ENCODE measurements at regions not wholly inside any gene's neighbourhood (a gene's known extent, or its start where the extent isn't known, plus 50 kb on each side); places are given as distances from the start of the nearest gene placed in this dataset.
"Not testable (repeated sequence)": the region's sequence is repeated elsewhere in the genome, so short reads cannot be mapped to it uniquely, and the experiment has no call there.

- H2AFZ ChIP-seq (ENCODE audit: low read length); H3K4me3 ChIP-seq (ENCODE audit: insufficient read depth, low read length); DNase-seq (ENCODE audit: insufficient read length, low spot score, missing footprints); H3K27ac ChIP-seq (ENCODE audit: low read depth, low read length); H4K20me1 ChIP-seq (ENCODE audit: insufficient read depth, low read length); H3K4me1 ChIP-seq (ENCODE audit: insufficient read depth, low read length); H3K79me2 ChIP-seq (ENCODE audit: insufficient read depth, low read length); H3K27me3 ChIP-seq (ENCODE audit: insufficient read depth, low read length); H3K4me2 ChIP-seq (ENCODE audit: insufficient read depth, low read length); H3K36me3 ChIP-seq (ENCODE audit: insufficient read depth, low read length); H3K9me3 ChIP-seq (ENCODE audit: low read depth, low read length): not testable (repeated sequence)
These were observed 92.5 kb upstream of the CSRP2 start for GRCh38 chr12:76971216-76971879.

- DNase-seq (ENCODE audit: insufficient read length, low spot score, missing footprints): peak; percentile 47
- no peak overlapping the region for H3K4me3 ChIP-seq (ENCODE audit: insufficient read depth, low read length)
These were observed 88.5 kb upstream of the CSRP2 start for GRCh38 chr12:76967181-76967885.

GRCh38 chr12:76964784-76965571 lies 86.2 kb upstream of the CSRP2 start:
- Histone ChIP-seq H2AFZ (ENCODE audit: low read length) (no peak overlapping the region), H3K9me3 (ENCODE audit: low read depth, low read length) (no peaks in the 10 kb centered on the region), H3K79me2 (ENCODE audit: insufficient read depth, low read length) (no peaks in the 10 kb centered on the region), H3K27ac (ENCODE audit: low read depth, low read length) (no peak overlapping the region), H3K4me1 (ENCODE audit: insufficient read depth, low read length) (no peaks in the 10 kb centered on the region), H3K4me2 (ENCODE audit: insufficient read depth, low read length) (no peak overlapping the region), H4K20me1 (ENCODE audit: insufficient read depth, low read length) (no peaks in the 10 kb centered on the region), H3K4me3 (ENCODE audit: insufficient read depth, low read length) (no peak overlapping the region), H3K27me3 (ENCODE audit: insufficient read depth, low read length) (peaks cover 10% of the 10 kb centered on the region), H3K36me3 (ENCODE audit: insufficient read depth, low read length) (no peaks in the 10 kb centered on the region)
- TF ChIP-seq CTCF (IDR thresholded peaks at IDR 0.05; ENCODE audit: extremely low read depth, low read depth, low read length): no peak
- DNase-seq (ENCODE audit: insufficient read length, low spot score, missing footprints): peak; percentile 64

More at GRCh38 chr12:76967181-76967885, 88.5 kb upstream of the CSRP2 start:
- no peak overlapping the region for H3K4me2 ChIP-seq (ENCODE audit: insufficient read depth, low read length)
- H3K79me2 ChIP-seq (ENCODE audit: insufficient read depth, low read length): no peaks in the 10 kb centered on the region
- no peak for TF ChIP-seq CTCF (IDR thresholded peaks at IDR 0.05; ENCODE audit: extremely low read depth, low read depth, low read length)
- no peaks in the 10 kb centered on the region for H3K36me3 ChIP-seq (ENCODE audit: insufficient read depth, low read length)
- H3K27me3 ChIP-seq (ENCODE audit: insufficient read depth, low read length): peaks cover 10% of the 10 kb centered on the region
- no peak overlapping the region for H3K27ac ChIP-seq (ENCODE audit: low read depth, low read length)
- H4K20me1 ChIP-seq (ENCODE audit: insufficient read depth, low read length): no peaks in the 10 kb centered on the region
- peak overlapping the region; percentile 45 for H2AFZ ChIP-seq (ENCODE audit: low read length)
- no peaks in the 10 kb centered on the region for H3K9me3 ChIP-seq (ENCODE audit: low read depth, low read length)
- H3K4me1 ChIP-seq (ENCODE audit: insufficient read depth, low read length): no peaks in the 10 kb centered on the region

- H3K4me3 ChIP-seq (ENCODE audit: insufficient read depth, low read length): no peak overlapping the region
- H2AFZ ChIP-seq (ENCODE audit: low read length): no peak overlapping the region
- no peak overlapping the region for H3K27ac ChIP-seq (ENCODE audit: low read depth, low read length)
- no peaks in the 10 kb centered on the region for H3K79me2 ChIP-seq (ENCODE audit: insufficient read depth, low read length)
- peaks cover 10% of the 10 kb centered on the region for H3K27me3 ChIP-seq (ENCODE audit: insufficient read depth, low read length)
- H3K4me1 ChIP-seq (ENCODE audit: insufficient read depth, low read length): no peaks in the 10 kb centered on the region
- H3K36me3 ChIP-seq (ENCODE audit: insufficient read depth, low read length): no peaks in the 10 kb centered on the region
- no peak for DNase-seq (ENCODE audit: insufficient read length, low spot score, missing footprints)
- no peaks in the 10 kb centered on the region for H4K20me1 ChIP-seq (ENCODE audit: insufficient read depth, low read length)
- no peak overlapping the region for H3K4me2 ChIP-seq (ENCODE audit: insufficient read depth, low read length)
- no peak for TF ChIP-seq CTCF (IDR thresholded peaks at IDR 0.05; ENCODE audit: extremely low read depth, low read depth, low read length)
- H3K9me3 ChIP-seq (ENCODE audit: low read depth, low read length): no peaks in the 10 kb centered on the region
These were observed 83.3 kb upstream of the CSRP2 start for GRCh38 chr12:76962099-76962498.

Measured in osteoblast (primary cell).